ENCODE measurements at regions not wholly inside any gene's neighbourhood (a gene's known extent, or its start where the extent isn't known, plus 50 kb on each side); places are given as distances from the start of the nearest gene placed in this dataset.

DNA sequence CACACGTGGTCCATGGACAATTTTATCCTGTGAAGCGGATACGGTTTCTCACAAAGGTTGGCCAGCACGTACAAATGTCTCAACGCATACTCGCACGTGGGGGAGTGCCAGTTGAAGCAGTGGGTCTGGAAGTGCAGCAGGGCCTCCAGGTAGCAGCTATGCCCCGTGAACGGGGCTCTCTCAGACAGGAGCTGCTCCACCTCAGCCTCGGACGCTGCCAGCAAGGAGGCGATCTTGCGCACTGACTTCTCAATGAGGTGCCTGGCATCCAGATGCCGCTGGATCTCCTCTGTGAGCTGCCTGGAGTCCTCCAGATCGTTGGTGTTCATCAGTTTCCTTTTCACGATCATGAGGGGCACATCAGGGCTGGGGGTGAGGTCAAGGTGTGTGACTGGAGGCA, 2272.0 kb downstream of the PCDH9 start:
- DNase-seq, result no peak

DNA sequence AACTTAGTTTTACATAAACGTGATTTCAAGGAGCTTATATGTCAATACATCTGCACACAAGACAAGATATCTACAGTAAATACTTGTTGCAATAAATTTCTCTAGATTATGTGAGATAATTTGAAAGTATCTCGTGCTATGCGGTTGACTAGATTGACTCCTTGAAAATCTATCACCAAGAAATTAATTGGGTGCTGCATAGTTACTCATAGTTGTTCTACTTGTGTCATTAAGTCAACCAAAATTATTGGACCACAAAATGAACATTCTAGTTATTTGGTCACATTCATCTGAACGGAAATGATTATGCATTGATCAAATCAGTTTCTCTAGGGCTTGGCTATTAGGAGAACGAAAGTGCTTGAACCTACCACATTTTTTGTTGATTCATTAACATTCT, 2291.5 kb downstream of the PCDH9 start:
- DNase-seq, result no peak

- DNase-seq, result no peak
Measured at GRCh38 chr13:64937302-64937701, 2292.8 kb downstream of the PCDH9 start.

- DNase-seq, result no peak
Measured at GRCh38 chr13:64936879-64937278, 2293.3 kb downstream of the PCDH9 start.

DNA sequence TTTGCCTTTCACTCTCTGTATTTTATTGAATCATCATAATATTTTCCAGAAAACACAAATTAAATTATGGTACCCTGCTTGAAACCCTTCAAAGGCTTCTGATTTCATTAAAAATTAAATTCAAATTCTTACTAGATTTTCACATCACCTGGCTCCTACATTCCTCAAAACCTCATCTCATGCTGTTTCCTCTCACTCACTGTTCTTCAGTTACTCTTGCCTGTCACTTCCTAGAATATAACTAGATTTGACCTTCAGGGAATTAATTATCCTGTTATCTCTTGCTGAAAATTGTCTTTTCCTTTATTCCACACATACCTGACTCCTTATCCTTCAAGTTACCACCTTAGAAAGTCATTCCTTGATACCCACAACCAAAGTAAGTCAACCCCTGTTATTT, 2294.7 kb downstream of the PCDH9 start:
- no peak for DNase-seq

DNA sequence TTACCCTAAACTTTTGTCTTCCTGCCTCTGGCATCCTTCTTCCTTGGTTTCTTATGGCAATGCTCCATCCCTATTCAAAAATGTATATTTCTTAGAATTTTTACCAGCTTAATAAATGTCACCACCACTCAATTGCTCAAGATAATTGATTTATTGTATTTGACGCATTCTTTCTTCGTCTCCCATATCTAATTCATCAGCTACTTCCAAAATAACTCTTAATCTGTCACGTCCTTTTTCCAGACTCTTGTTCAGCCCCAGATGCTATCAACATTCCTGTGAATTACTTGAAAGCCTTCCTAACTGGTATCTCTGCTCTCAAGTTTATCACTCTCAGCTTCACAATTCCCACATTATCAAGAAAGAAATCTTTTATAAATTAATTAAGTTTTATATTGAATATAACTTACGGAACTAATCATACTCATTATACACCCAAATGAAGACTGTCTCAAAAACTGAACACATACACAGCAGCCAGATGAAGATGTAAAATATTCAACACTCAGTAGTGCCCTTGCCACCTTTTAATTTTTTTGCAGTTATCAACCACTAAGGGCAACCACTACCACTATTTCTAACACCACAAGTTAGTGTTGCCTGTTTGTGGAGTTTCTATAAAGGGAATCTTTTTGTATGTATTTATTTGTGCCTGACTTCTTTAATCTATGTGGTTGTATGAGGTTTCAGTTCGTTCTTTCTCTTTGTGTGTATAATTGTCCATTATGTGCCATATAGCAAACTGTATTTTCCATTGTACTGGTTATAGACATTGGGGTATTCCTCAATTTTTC, 2295.4 kb downstream of the PCDH9 start:
- DNase-seq, result no peak

DNA sequence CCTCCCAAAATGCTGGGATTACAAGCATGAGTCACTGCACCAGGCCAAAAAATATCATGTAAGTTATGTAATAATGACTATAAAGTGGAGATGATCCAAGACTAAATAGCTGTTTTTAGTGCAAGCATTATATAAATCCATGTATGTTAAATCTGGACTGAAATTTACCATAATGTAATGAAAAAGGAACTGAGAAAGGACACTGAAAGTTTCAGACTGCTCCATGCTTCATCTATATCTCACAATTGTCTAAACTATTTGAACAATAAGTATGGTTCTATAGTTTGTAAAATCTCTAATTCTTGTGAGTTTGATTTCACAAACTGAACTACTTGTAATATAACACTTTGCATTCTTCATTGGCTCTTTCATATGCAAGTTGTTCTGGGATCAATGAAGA, 2299.5 kb downstream of the PCDH9 start:
- no peak for DNase-seq

DNA sequence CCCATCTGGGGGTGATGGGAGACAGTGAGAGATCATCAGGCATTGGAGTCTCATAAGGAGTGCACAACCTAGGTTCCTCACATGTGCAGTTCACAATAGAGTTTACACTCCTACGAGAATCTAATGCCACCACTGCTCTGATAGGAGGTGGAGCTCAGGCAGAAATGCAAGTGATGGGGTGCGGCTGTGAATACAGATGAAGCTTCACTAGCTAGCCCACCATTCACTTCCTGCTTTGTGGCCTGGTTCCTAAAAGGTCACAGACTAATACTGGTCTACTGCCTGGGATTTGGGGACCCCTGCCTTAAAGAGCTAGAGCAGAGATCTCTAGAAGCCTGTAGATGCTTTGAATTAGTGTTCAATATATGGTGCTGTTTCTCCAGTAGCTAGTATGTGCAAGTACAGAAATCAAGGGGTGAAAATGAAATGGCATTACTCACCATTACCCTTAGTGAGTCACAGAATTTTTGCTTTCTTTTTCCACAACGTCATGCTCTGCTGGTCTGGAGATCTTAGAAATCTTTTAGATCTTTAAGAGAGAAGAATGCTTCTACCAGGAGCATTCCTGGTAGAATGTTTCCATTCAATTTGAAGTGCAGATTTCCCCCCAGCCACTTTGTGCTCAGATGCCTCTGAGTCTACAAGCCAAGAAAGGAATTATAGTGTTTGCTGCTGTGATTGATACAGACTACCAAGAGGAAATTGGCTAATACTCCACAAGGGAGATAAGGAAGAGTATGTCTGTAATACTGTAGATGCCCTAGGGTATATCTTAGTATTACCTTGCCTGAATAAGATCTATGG, 2301.2 kb downstream of the PCDH9 start:
- no peak for DNase-seq

- DNase-seq, result no peak
Measured at GRCh38 chr13:64925727-64926126, 2304.4 kb downstream of the PCDH9 start.

GRCh38 chr13:64925284-64925683, 2304.9 kb downstream of the PCDH9 start:
- DNase-seq, result no peak

- DNase-seq, result no peak
Measured at GRCh38 chr13:64924401-64924800, 2305.7 kb downstream of the PCDH9 start.

GRCh38 chr13:64917566-64917965, 2312.6 kb downstream of the PCDH9 start:
- no peak for DNase-seq

- no peak for DNase-seq
Measured at GRCh38 chr13:64912141-64912540, 2318.0 kb downstream of the PCDH9 start.

- no peak for DNase-seq
Measured at GRCh38 chr13:64910096-64910495, 2320.0 kb downstream of the PCDH9 start.

GRCh38 chr13:64909184-64909583, 2321.0 kb downstream of the PCDH9 start:
- no peak for DNase-seq

- no peak for DNase-seq
Measured at GRCh38 chr13:64900039-64900438, 2330.1 kb downstream of the PCDH9 start.

DNA sequence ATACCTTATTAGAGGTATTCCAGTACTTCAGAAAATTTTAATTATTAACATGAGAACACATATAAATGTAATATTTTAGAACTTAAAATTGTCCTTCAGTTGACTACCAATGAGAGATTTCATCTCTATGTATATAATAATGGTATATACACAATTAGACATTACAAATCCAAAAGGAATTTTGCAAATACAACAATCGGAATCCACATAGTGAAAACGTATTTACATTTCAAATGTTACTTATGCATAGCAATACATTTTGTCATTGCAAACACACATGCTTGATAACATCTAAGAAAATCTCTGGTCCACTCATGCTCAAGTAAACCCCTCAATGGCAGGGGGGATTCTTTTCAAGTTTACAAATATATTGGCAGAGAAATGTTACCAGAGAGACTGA, 2345.2 kb downstream of the PCDH9 start:
- no peak for DNase-seq

- DNase-seq, result no peak
Measured at GRCh38 chr13:64877176-64877575, 2353.0 kb downstream of the PCDH9 start.

- no peak for DNase-seq
Measured at GRCh38 chr13:64871742-64872141, 2358.4 kb downstream of the PCDH9 start.

- no peak for DNase-seq
Measured at GRCh38 chr13:64869539-64869938, 2360.6 kb downstream of the PCDH9 start.

DNA sequence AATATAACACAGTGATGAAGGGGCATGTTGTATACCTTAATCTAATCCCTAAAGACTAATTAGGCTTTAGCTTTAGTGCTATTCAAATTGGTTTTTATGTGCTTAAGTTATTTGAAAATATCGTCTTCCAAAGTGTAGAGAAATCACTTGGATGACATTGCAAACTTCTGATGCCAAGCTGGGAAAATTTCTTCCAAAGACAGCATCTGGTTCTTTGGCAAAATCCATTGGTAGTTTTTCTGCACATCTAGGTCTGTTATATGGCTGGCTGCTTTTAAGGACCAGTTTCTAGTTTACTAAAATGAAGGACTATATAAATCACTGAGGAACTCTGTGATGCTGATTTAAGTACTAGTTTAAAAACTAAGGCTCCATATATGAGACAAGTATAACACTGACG, 2362.3 kb downstream of the PCDH9 start:
- DNase-seq, result no peak

GRCh38 chr13:64866331-64866730, 2363.8 kb downstream of the PCDH9 start:
- no peak for DNase-seq

DNA sequence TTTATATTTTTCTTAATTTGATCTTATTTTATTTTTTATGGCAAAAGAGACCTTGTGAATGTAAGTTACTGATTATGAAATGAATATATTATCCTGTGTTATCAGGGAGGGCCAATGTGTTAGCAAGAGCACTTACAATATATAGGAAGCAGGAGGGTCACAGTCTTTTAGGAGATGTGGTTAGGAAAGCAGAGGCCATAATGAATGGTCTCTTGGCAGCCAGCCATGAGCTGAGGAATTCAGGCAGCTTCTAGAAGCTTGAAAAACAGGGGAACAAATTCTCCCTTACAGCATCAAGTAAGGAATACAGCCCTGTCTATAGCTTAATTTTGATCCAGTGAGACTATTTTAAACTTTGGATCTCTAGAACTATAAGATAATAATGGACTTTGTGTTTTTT, 2374.6 kb downstream of the PCDH9 start:
- DNase-seq, result no peak

- DNase-seq, result no peak
Measured at GRCh38 chr13:64850017-64850416, 2380.1 kb downstream of the PCDH9 start.
